ENCODE measurements at regions not wholly inside any gene's neighbourhood (a gene's known extent, or its start where the extent isn't known, plus 50 kb on each side); places are given as distances from the start of the nearest gene placed in this dataset.
"Not testable (repeated sequence)": the region's sequence is repeated elsewhere in the genome, so short reads cannot be mapped to it uniquely, and the experiment has no call there.

DNA sequence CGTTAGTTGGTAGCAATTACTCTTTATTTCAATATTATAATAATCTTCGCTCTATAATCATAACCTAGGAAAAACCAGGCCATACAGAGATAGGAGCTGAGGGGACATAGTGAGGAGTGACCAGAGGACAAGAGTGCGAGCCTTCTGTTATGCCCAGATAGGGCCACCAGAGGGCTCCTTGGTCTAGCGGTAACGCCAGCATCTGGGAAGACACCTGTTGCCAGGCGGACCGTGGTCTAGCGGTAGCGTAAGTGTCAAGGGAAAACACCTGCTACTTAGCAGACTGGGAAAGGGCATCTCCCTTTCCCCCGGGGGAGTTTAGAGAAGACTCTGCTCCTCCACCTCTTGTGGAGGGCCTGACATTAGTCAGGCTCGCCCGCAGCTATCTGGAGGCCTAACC, 1395.1 kb downstream of the ADGRL3 start:
- not testable (repeated sequence) for TF ChIP-seq EZH2 (IDR thresholded peaks at IDR 0.05; ENCODE audit: borderline replicate concordance, control insufficient read depth, low read depth, low read length); YBX1 (IDR thresholded peaks at IDR 0.05); POLR2AphosphoS5 (IDR thresholded peaks at IDR 0.05; ENCODE audit: low read length); NR2C2 (IDR thresholded peaks at IDR 0.05; ENCODE audit: borderline replicate concordance, control insufficient read depth, insufficient read length, low read depth); RFX5 (IDR thresholded peaks at IDR 0.05; ENCODE audit: low read depth, low read length)
- TF ChIP-seq, protein P1, sequence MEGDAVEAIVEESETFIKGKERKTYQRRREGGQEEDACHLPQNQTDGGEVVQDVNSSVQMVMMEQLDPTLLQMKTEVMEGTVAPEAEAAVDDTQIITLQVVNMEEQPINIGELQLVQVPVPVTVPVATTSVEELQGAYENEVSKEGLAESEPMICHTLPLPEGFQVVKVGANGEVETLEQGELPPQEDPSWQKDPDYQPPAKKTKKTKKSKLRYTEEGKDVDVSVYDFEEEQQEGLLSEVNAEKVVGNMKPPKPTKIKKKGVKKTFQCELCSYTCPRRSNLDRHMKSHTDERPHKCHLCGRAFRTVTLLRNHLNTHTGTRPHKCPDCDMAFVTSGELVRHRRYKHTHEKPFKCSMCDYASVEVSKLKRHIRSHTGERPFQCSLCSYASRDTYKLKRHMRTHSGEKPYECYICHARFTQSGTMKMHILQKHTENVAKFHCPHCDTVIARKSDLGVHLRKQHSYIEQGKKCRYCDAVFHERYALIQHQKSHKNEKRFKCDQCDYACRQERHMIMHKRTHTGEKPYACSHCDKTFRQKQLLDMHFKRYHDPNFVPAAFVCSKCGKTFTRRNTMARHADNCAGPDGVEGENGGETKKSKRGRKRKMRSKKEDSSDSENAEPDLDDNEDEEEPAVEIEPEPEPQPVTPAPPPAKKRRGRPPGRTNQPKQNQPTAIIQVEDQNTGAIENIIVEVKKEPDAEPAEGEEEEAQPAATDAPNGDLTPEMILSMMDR (IDR thresholded peaks at IDR 0.05 in 2 of 3, conservative IDR thresholded peaks at IDR 0.05 in 1 of 3; ENCODE audit: control insufficient read depth in 2 of 3, extremely low read depth in 1 of 3, insufficient read depth in 1 of 3, low read depth in 3 of 3, low read length in 3 of 3): peak; percentile 21 to 50 (median 28); a peak in 5 of 6 replicates
- TF ChIP-seq, protein P2, sequence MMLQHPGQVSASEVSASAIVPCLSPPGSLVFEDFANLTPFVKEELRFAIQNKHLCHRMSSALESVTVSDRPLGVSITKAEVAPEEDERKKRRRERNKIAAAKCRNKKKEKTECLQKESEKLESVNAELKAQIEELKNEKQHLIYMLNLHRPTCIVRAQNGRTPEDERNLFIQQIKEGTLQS (IDR thresholded peaks at IDR 0.05; ENCODE audit: borderline replicate concordance, extremely low read depth, low read depth, low read length): not testable (repeated sequence)
- TF ChIP-seq, protein P3, sequence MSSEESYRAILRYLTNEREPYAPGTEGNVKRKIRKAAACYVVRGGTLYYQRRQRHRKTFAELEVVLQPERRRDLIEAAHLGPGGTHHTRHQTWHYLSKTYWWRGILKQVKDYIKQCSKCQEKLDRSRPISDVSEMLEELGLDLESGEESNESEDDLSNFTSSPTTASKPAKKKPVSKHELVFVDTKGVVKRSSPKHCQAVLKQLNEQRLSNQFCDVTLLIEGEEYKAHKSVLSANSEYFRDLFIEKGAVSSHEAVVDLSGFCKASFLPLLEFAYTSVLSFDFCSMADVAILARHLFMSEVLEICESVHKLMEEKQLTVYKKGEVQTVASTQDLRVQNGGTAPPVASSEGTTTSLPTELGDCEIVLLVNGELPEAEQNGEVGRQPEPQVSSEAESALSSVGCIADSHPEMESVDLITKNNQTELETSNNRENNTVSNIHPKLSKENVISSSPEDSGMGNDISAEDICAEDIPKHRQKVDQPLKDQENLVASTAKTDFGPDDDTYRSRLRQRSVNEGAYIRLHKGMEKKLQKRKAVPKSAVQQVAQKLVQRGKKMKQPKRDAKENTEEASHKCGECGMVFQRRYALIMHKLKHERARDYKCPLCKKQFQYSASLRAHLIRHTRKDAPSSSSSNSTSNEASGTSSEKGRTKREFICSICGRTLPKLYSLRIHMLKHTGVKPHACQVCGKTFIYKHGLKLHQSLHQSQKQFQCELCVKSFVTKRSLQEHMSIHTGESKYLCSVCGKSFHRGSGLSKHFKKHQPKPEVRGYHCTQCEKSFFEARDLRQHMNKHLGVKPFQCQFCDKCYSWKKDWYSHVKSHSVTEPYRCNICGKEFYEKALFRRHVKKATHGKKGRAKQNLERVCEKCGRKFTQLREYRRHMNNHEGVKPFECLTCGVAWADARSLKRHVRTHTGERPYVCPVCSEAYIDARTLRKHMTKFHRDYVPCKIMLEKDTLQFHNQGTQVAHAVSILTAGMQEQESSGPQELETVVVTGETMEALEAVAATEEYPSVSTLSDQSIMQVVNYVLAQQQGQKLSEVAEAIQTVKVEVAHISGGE (CRISPR knock-in tag; IDR thresholded peaks at IDR 0.05): not testable (repeated sequence)
- TF ChIP-seq, protein P4, sequence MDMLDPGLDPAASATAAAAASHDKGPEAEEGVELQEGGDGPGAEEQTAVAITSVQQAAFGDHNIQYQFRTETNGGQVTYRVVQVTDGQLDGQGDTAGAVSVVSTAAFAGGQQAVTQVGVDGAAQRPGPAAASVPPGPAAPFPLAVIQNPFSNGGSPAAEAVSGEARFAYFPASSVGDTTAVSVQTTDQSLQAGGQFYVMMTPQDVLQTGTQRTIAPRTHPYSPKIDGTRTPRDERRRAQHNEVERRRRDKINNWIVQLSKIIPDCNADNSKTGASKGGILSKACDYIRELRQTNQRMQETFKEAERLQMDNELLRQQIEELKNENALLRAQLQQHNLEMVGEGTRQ (IDR thresholded peaks at IDR 0.05; ENCODE audit: borderline replicate concordance, low read depth, low read length): not testable (repeated sequence)
- TF ChIP-seq, protein P5, sequence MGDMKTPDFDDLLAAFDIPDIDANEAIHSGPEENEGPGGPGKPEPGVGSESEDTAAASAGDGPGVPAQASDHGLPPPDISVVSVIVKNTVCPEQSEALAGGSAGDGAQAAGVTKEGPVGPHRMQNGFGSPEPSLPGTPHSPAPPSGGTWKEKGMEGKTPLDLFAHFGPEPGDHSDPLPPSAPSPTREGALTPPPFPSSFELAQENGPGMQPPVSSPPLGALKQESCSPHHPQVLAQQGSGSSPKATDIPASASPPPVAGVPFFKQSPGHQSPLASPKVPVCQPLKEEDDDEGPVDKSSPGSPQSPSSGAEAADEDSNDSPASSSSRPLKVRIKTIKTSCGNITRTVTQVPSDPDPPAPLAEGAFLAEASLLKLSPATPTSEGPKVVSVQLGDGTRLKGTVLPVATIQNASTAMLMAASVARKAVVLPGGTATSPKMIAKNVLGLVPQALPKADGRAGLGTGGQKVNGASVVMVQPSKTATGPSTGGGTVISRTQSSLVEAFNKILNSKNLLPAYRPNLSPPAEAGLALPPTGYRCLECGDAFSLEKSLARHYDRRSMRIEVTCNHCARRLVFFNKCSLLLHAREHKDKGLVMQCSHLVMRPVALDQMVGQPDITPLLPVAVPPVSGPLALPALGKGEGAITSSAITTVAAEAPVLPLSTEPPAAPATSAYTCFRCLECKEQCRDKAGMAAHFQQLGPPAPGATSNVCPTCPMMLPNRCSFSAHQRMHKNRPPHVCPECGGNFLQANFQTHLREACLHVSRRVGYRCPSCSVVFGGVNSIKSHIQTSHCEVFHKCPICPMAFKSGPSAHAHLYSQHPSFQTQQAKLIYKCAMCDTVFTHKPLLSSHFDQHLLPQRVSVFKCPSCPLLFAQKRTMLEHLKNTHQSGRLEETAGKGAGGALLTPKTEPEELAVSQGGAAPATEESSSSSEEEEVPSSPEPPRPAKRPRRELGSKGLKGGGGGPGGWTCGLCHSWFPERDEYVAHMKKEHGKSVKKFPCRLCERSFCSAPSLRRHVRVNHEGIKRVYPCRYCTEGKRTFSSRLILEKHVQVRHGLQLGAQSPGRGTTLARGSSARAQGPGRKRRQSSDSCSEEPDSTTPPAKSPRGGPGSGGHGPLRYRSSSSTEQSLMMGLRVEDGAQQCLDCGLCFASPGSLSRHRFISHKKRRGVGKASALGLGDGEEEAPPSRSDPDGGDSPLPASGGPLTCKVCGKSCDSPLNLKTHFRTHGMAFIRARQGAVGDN (IDR thresholded peaks at IDR 0.05): not testable (repeated sequence)

Data from GM12878 (cell line).